SK-N-MC (cell line): ENCODE measurements at regions not wholly inside any gene's neighbourhood (a gene's known extent, or its start where the extent isn't known, plus 50 kb on each side); places are given as distances from the start of the nearest gene placed in this dataset.

Source experiments
- EZH2 ChIP-seq: fragments of 200-600 bp; sonication (generic); IDR thresholded peaks from one replicate; pipeline ENCODE4 v1.6.1; 2017; ENCODE audit warnings: antibody characterized with exemption
- POLR2AphosphoS5 ChIP-seq: IDR thresholded peaks from 2 replicates; pipeline ENCODE4 v1.6.1; 2012; ENCODE audit warnings: mild to moderate bottlenecking, low read depth, low read length, borderline replicate concordance

DNA sequence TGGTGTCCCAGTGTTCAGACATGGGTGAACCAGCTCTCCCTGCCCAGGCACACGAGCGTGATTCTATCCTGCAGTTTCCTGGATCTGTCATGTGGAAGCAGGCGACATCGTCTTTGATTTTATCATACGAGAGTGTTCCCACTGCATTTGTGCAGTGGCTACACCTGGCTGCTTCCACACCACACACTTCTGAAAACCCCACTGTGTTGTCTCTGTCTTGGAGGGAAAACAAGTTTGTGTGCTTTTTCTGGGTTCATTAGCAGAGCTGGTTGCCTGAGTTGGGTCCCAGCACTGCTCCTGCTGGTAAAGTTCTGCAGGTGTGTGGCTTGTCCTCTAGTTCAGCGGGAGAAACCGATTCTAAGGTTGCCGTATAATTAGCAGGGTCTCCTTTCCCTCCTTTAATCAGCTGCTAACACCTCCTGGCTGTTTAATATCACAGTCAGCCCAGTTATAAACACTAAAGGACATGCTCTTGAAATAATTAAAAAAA, 58.5 kb upstream of the TWIST2 start:
- TF ChIP-seq EZH2 (no peak), POLR2AphosphoS5 (no peak)
